Vagina (tissue), 2 donors: ENCODE measurements at regions not wholly inside any gene's neighbourhood (a gene's known extent, or its start where the extent isn't known, plus 50 kb on each side); places are given as distances from the start of the nearest gene placed in this dataset.
"Not testable (repeated sequence)": the region's sequence is repeated elsewhere in the genome, so short reads cannot be mapped to it uniquely, and the experiment has no call there.

Experiments used
- POLR2A ChIP-seq, 2 donors: fragments of 450-650 bp; IDR thresholded peaks; one replicate each; pipeline ENCODE4 v1.6.1; 2017; ENCODE audit warnings: antibody characterized with exemption in 2 of 2, mild to moderate bottlenecking in 2 of 2, moderate library complexity in 2 of 2
- TF ChIP-seq, protein P1 (sequence below), 3 experiments: fragments of 450-650 bp in 2 of 3; fragments of 200-600 bp in 1 of 3; sonication (generic) in 1 of 3; IDR thresholded peaks; one replicate each; pipeline ENCODE4 v1.5.1; 2017 to 2019; ENCODE audit warnings: antibody characterized with exemption in 3 of 3, mild to moderate bottlenecking in 2 of 3, moderate library complexity in 2 of 3

DNA sequence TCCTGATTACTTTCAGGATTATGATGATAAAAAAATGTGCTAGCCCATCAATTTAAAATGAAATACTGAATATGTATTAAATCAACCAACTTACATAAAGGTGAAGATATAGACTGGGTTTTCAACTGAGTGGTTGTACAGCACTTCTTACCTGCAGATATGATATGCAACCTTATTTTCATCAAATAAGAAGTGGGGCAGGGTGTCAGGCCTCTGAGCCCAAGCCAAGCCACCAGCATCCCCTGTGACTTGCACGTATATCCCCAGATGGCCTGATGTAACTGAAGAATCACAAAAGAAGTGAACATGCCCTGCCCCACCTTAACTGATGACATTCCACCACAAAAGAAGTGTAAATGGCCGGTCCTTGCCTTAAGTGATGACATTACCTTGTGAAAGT is 117.3 kb upstream of the GJE1 start:
- TF ChIP-seq POLR2A (IDR thresholded peaks at IDR 0.05) = not testable (repeated sequence)
- TF ChIP-seq, protein P1, sequence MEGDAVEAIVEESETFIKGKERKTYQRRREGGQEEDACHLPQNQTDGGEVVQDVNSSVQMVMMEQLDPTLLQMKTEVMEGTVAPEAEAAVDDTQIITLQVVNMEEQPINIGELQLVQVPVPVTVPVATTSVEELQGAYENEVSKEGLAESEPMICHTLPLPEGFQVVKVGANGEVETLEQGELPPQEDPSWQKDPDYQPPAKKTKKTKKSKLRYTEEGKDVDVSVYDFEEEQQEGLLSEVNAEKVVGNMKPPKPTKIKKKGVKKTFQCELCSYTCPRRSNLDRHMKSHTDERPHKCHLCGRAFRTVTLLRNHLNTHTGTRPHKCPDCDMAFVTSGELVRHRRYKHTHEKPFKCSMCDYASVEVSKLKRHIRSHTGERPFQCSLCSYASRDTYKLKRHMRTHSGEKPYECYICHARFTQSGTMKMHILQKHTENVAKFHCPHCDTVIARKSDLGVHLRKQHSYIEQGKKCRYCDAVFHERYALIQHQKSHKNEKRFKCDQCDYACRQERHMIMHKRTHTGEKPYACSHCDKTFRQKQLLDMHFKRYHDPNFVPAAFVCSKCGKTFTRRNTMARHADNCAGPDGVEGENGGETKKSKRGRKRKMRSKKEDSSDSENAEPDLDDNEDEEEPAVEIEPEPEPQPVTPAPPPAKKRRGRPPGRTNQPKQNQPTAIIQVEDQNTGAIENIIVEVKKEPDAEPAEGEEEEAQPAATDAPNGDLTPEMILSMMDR (IDR thresholded peaks at IDR 0.05) = not testable (repeated sequence)
